PC-9 (cell line): ENCODE measurements at regions not wholly inside any gene's neighbourhood (a gene's known extent, or its start where the extent isn't known, plus 50 kb on each side); places are given as distances from the start of the nearest gene placed in this dataset.

Experiments
- BruUV-seq: library from RNA; stranded (reverse); fragments of 400-500 nt; replicated peaks from 2 replicates; lab custom pipeline; 2021; lab: Mats Ljungman, UMichigan
- CTCF ChIA-PET: fragments of 300-600 bp; sonication (Branson Sonifier 250); formaldehyde crosslinking; loops from one replicate; lab custom pipeline; 2022; ENCODE audit warnings: antibody characterized with exemption; lab: Charles Lee
- POLR2A ChIA-PET: fragments of 300-600 bp; sonication (Branson Sonifier 250); formaldehyde crosslinking; loops from one replicate; lab custom pipeline; 2022; ENCODE audit warnings: antibody characterized with exemption; ENCODE audit not compliant: unreplicated experiment; lab: Charles Lee
- DNase-seq, 2 experiments: peaks; one replicate each; pipeline versions ENCODE4 v3.0.0 to v3.0.0-alpha.2; 2015 to 2022; ENCODE audit warnings: mixed read lengths in 1 of 2
- H2AFZ ChIP-seq: fragments of 200-600 bp; sonication (generic); 2 replicates; pipeline ENCODE4 v1.8.1; 2017; ENCODE audit warnings: antibody characterized with exemption
- H3F3A ChIP-seq: fragments of 200-600 bp; sonication (generic); 2 replicates; pipeline ENCODE4 v1.8.1; 2017; ENCODE audit warnings: antibody characterized with exemption, mild to moderate bottlenecking, low read depth; ENCODE audit not compliant: insufficient read depth
- H3K27ac ChIP-seq: fragments of 200-600 bp; sonication (generic); 2 replicates; pipeline ENCODE4 v1.6.1; 2016; ENCODE audit warnings: mixed run types
- H3K27me3 ChIP-seq: fragments of 200-600 bp; sonication (generic); 2 replicates; pipeline ENCODE4 v1.6.1; 2016; ENCODE audit warnings: low read depth, mixed run types; ENCODE audit not compliant: insufficient read depth
- H3K36me3 ChIP-seq: fragments of 200-600 bp; sonication (generic); 2 replicates; pipeline ENCODE4 v1.6.1; 2016; ENCODE audit warnings: low read depth, mixed run types
- H3K4me1 ChIP-seq: fragments of 200-600 bp; sonication (generic); replicated peaks from 2 replicates; pipeline ENCODE4 v1.6.1; 2016; ENCODE audit warnings: mixed run types; ENCODE audit not compliant: insufficient read depth
- H3K4me2 ChIP-seq: fragments of 200-600 bp; sonication (generic); 2 replicates; pipeline ENCODE4 v1.6.1; 2017; ENCODE audit warnings: mixed run types
- H3K4me3 ChIP-seq: fragments of 200-600 bp; sonication (generic); 2 replicates; pipeline ENCODE4 v1.6.1; 2016; ENCODE audit warnings: mixed run types
- H3K79me2 ChIP-seq: fragments of 200-600 bp; sonication (generic); 2 replicates; pipeline ENCODE4 v1.6.1; 2017; ENCODE audit warnings: low read depth, mixed run types
- H3K9me2 ChIP-seq: fragments of 200-600 bp; sonication (generic); 2 replicates; pipeline ENCODE4 v1.8.1; 2017; ENCODE audit warnings: mild to moderate bottlenecking; ENCODE audit not compliant: insufficient read depth
- H3K9me3 ChIP-seq: fragments of 200-600 bp; sonication (generic); 2 replicates; pipeline ENCODE4 v1.8.1; 2016; ENCODE audit warnings: low read depth; ENCODE audit not compliant: insufficient read depth
- H4K20me1 ChIP-seq: fragments of 200-600 bp; sonication (generic); 2 replicates; pipeline ENCODE4 v1.8.1; 2017; ENCODE audit not compliant: insufficient read depth
- EZH2 ChIP-seq: fragments of 200-600 bp; sonication (generic); IDR thresholded peaks from 2 replicates; pipeline ENCODE4 v1.8.0; 2017; ENCODE audit warnings: antibody characterized with exemption, low read depth
- intact Hi-C: fragments of 100-400 bp; cut with micrococcal nuclease; formaldehyde crosslinking; loops from one replicate; pipeline ENCODE4 v1.10.0; 2022; ENCODE audit not compliant: unreplicated experiment
- TF ChIP-seq, protein P1 (sequence below): fragments of 200-600 bp; sonication (generic); conservative IDR thresholded peaks from 2 replicates; pipeline ENCODE4 v1.6.1; 2017; ENCODE audit warnings: mixed run types, antibody characterized with exemption, mild to moderate bottlenecking, moderate library complexity

DNA sequence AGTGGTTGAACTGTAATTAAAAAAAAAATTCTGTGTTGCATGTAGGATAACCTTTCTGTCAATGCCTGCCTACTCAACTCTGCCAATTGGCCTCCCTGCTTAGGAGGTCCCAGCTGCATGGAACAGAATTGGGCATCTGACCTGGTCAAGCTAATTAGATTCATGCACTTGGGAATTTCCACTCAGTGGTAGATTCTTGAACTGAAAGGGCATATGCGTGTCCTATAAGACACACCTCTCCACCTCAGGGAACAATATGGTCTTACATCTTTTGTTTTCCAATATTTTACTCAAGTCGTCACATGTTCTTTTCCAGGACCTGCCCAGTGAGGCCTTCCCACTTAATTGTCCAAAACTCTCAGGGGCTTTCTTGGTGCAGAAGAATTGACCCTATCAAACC, 68.1 kb upstream of the TLK1 start:
- Histone ChIP-seq H3K9me3 (peaks cover 19% of the 10 kb centered on the region), H3K4me2 (no peak overlapping the region), H3K36me3 (no peaks in the 10 kb centered on the region), H4K20me1 (no peaks in the 10 kb centered on the region), H3K79me2 (no peaks in the 10 kb centered on the region), H3F3A (peaks cover 21% of the 10 kb centered on the region), H2AFZ (no peak overlapping the region), H3K27ac (no peak overlapping the region), H3K27me3 (no peaks in the 10 kb centered on the region), H3K9me2 (no peaks in the 10 kb centered on the region), H3K4me3 (no peak overlapping the region), H3K4me1 (peaks cover 50% of the 10 kb centered on the region)
- intact Hi-C loops: no loop called here
- CTCF ChIA-PET: no interaction called here
- TF ChIP-seq, protein P1, sequence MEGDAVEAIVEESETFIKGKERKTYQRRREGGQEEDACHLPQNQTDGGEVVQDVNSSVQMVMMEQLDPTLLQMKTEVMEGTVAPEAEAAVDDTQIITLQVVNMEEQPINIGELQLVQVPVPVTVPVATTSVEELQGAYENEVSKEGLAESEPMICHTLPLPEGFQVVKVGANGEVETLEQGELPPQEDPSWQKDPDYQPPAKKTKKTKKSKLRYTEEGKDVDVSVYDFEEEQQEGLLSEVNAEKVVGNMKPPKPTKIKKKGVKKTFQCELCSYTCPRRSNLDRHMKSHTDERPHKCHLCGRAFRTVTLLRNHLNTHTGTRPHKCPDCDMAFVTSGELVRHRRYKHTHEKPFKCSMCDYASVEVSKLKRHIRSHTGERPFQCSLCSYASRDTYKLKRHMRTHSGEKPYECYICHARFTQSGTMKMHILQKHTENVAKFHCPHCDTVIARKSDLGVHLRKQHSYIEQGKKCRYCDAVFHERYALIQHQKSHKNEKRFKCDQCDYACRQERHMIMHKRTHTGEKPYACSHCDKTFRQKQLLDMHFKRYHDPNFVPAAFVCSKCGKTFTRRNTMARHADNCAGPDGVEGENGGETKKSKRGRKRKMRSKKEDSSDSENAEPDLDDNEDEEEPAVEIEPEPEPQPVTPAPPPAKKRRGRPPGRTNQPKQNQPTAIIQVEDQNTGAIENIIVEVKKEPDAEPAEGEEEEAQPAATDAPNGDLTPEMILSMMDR: no peak
- TF ChIP-seq EZH2: no peak
- BruUV-seq: no TSS peak
- no peak for DNase-seq
- POLR2A ChIA-PET: interaction anchor here (0.6 kb wide), 1 partner anchor 20 kb away, joined by 5 read pairs; no protein-coding TSS in a partner anchor

DNA sequence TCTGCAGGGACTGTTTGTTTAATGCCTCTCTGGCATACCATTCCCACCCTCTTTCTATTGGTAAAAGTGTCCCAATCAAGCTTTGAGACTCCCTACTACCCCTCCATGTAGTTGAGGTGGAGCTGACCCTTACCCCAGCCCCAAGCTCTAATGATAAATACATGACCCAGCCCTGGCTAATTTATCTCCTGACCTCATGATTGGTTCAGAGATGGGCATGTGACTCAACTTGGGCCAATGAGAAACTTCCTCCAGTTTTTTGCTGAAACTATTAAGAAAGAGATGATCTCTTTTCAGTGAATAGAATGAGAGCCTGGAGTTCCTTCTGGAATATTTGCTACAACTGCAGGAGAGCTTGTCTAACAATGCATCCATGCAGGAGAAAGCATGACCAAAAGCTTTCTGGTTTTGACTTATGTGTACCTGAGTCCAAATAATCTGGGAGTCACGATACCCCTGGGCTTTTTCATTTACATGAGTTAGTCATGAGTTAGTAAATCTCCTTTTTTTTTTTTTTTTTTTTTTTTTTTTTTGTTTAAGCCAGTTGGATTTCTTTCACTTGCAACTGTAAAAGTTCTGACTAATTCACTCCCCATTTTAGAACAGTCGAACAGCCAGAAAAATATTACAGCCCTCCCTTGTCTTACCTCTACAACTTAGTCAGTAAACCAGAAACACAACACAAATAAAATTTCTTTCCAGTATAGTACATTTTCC, 66.5 kb upstream of the TLK1 start:
- TF ChIP-seq, protein P1: no peak
- TF ChIP-seq EZH2: no peak
- H3K79me2 ChIP-seq: no peaks in the 10 kb centered on the region
- H3K36me3 ChIP-seq: no peaks in the 10 kb centered on the region
- no peak overlapping the region for H3K4me3 ChIP-seq
- BruUV-seq: no TSS peak
- no peaks in the 10 kb centered on the region for H4K20me1 ChIP-seq
- peaks cover 50% of the 10 kb centered on the region for H3K4me1 ChIP-seq
- H3K27me3 ChIP-seq: no peaks in the 10 kb centered on the region
- intact Hi-C loops: no loop called here
- POLR2A ChIA-PET: interaction anchor here (0.7 kb wide), 1 partner anchor 53 kb away, joined by 3 read pairs; no protein-coding TSS in a partner anchor
- H3K4me2 ChIP-seq: no peak overlapping the region
- CTCF ChIA-PET: interaction anchor here (0.5 kb wide), 1 partner anchor 93 kb away, joined by 3 read pairs; no protein-coding TSS in a partner anchor
- peak in 1 of 2 experiments; percentile 32 for DNase-seq
- H3F3A ChIP-seq: peaks cover 21% of the 10 kb centered on the region
- H2AFZ ChIP-seq: no peak overlapping the region
- H3K9me3 ChIP-seq: peaks cover 21% of the 10 kb centered on the region
- H3K27ac ChIP-seq: no peak overlapping the region
- no peaks in the 10 kb centered on the region for H3K9me2 ChIP-seq

DNA sequence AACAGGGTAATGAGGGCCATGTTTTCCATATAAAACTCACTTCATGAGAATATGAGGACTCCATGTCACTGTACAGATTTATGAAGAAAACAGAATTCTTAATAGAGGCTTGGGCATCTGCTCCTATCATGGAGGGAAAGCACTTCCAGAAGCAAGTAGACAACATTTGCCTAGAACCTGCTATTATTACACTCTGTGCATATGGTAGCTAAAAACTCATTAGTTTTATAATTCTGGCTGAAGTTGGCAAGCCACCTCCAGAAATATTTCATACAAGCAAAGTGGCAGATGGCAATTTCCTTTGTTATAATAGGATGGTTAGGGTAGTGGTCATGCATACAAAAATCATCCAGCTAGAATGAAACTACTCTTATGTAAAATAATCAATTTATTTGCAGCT, 65.8 kb upstream of the TLK1 start:
- CTCF ChIA-PET: interaction anchor here (0.5 kb wide), 1 partner anchor 93 kb away, joined by 3 read pairs; no protein-coding TSS in a partner anchor
- BruUV-seq: no TSS peak
- no peaks in the 10 kb centered on the region for H3K9me2 ChIP-seq
- no peak overlapping the region for H3K4me2 ChIP-seq
- no peaks in the 10 kb centered on the region for H3K36me3 ChIP-seq
- no peak overlapping the region for H3K4me3 ChIP-seq
- intact Hi-C loops: no loop called here
- POLR2A ChIA-PET: interaction anchor here (0.7 kb wide), 1 partner anchor 53 kb away, joined by 3 read pairs; no protein-coding TSS in a partner anchor
- no peak for DNase-seq
- TF ChIP-seq EZH2: no peak
- TF ChIP-seq, protein P1: no peak
- no peak overlapping the region for H3K27ac ChIP-seq
- H3K79me2 ChIP-seq: no peaks in the 10 kb centered on the region
- H3K4me1 ChIP-seq: peaks cover 50% of the 10 kb centered on the region
- H3K9me3 ChIP-seq: peaks cover 20% of the 10 kb centered on the region
- peaks cover 21% of the 10 kb centered on the region for H3F3A ChIP-seq
- no peaks in the 10 kb centered on the region for H4K20me1 ChIP-seq
- no peak overlapping the region for H2AFZ ChIP-seq
- H3K27me3 ChIP-seq: no peaks in the 10 kb centered on the region
